ENCODE measurements at regions not wholly inside any gene's neighbourhood (a gene's known extent, or its start where the extent isn't known, plus 50 kb on each side); places are given as distances from the start of the nearest gene placed in this dataset.

- DNase-seq: no peak
- H3K9me3 ChIP-seq: no peaks in the 10 kb centered on the region
- no peak for TF ChIP-seq CTCF (IDR thresholded peaks at IDR 0.05)
- no peaks in the 10 kb centered on the region for H3K4me1 ChIP-seq
- intact Hi-C loops (cut with DNase I): no loop called here
- H3K36me3 ChIP-seq: no peaks in the 10 kb centered on the region
- no peak overlapping the region for H3K27ac ChIP-seq
- no peak overlapping the region for H3K4me3 ChIP-seq
- no peak for ATAC-seq
- no peaks in the 10 kb centered on the region for H3K27me3 ChIP-seq
These were observed 87.3 kb upstream of the LRIG3 start for GRCh38 chr12:59007620-59008019.

GRCh38 chr12:59005193-59005955, 85.1 kb upstream of the LRIG3 start:
- H3K4me3 ChIP-seq: no peak overlapping the region
- no peaks in the 10 kb centered on the region for H3K27me3 ChIP-seq
- no peaks in the 10 kb centered on the region for H3K9me3 ChIP-seq
- H3K4me1 ChIP-seq: no peaks in the 10 kb centered on the region
- ATAC-seq (no peak), DNase-seq (no peak)
- no peak for TF ChIP-seq CTCF (IDR thresholded peaks at IDR 0.05)
- no peaks in the 10 kb centered on the region for H3K36me3 ChIP-seq
- H3K27ac ChIP-seq: no peak overlapping the region
- intact Hi-C loops (cut with DNase I): no loop called here

- Histone ChIP-seq H3K9me3 (no peaks in the 10 kb centered on the region), H3K27me3 (no peaks in the 10 kb centered on the region), H3K4me1 (no peaks in the 10 kb centered on the region), H3K4me3 (no peak overlapping the region), H3K36me3 (no peaks in the 10 kb centered on the region), H3K27ac (no peak overlapping the region)
- ATAC-seq (no peak), DNase-seq (no peak)
- no peak for TF ChIP-seq CTCF (IDR thresholded peaks at IDR 0.05)
- intact Hi-C loops (cut with DNase I): no loop called here
These were observed 84.2 kb upstream of the LRIG3 start for GRCh38 chr12:59004456-59004855.

- H3K27ac ChIP-seq: no peak overlapping the region
- DNase-seq: no peak
- intact Hi-C loops (cut with DNase I): no loop called here
- no peak overlapping the region for H3K4me3 ChIP-seq
- no peaks in the 10 kb centered on the region for H3K4me1 ChIP-seq
- ATAC-seq: no peak
- H3K9me3 ChIP-seq: no peaks in the 10 kb centered on the region
- H3K36me3 ChIP-seq: no peaks in the 10 kb centered on the region
- no peaks in the 10 kb centered on the region for H3K27me3 ChIP-seq
- no peak for TF ChIP-seq CTCF (IDR thresholded peaks at IDR 0.05)
These were observed 75.5 kb upstream of the LRIG3 start for GRCh38 chr12:58995666-58996363.

- Histone ChIP-seq H3K27me3 (no peaks in the 10 kb centered on the region), H3K27ac (no peak overlapping the region), H3K4me1 (no peaks in the 10 kb centered on the region), H3K4me3 (no peak overlapping the region), H3K36me3 (no peaks in the 10 kb centered on the region), H3K9me3 (no peaks in the 10 kb centered on the region)
- intact Hi-C loops (cut with DNase I): no loop called here
- DNase-seq (no peak), ATAC-seq (no peak)
- no peak for TF ChIP-seq CTCF (IDR thresholded peaks at IDR 0.05)
These were observed 68.5 kb upstream of the LRIG3 start for GRCh38 chr12:58988643-58989344.

All from upper lobe of right lung (tissue), 1 donor.